WTC11 (cell line): ENCODE measurements at regions not wholly inside any gene's neighbourhood (a gene's known extent, or its start where the extent isn't known, plus 50 kb on each side); places are given as distances from the start of the nearest gene placed in this dataset.

Experiments
- CREB1 ChIP-seq: sonication (generic); formaldehyde crosslinking; IDR thresholded peaks from 2 replicates; pipeline ENCODE4 v1.8.0; 2023; ENCODE audit warnings: mild to moderate bottlenecking, missing genetic modification reagents
- FOXP1 ChIP-seq: sonication (generic); formaldehyde crosslinking; IDR thresholded peaks from 2 replicates; pipeline ENCODE4 v1.8.0; 2022; ENCODE audit warnings: missing genetic modification reagents, mild to moderate bottlenecking, moderate library complexity, borderline replicate concordance
- MYBL2 ChIP-seq: sonication (generic); formaldehyde crosslinking; IDR thresholded peaks from 2 replicates; pipeline ENCODE4 v1.8.1; 2023; ENCODE audit warnings: mild to moderate bottlenecking, moderate library complexity, missing genetic modification reagents
- TP53 ChIP-seq: sonication (generic); formaldehyde crosslinking; IDR thresholded peaks from 2 replicates; pipeline ENCODE4 v1.8.1; 2023; ENCODE audit warnings: mild to moderate bottlenecking, missing genetic modification reagents
- ZNF416 ChIP-seq: fragments of 250-450 bp; sonication (Bioruptor Pico); IDR thresholded peaks from 2 replicates; pipeline ENCODE4 v1.9.0; 2021; ENCODE audit warnings: mild to moderate bottlenecking, inconsistent platforms
- TF ChIP-seq, protein P1 (sequence below): sonication (generic); formaldehyde crosslinking; IDR thresholded peaks from 2 replicates; pipeline ENCODE4 v1.8.1; 2022; ENCODE audit warnings: low read depth, mild to moderate bottlenecking, moderate library complexity, missing genetic modification reagents, borderline replicate concordance
- TF ChIP-seq, protein P2 (sequence below): sonication (generic); formaldehyde crosslinking; IDR thresholded peaks from 2 replicates; pipeline ENCODE4 v1.8.1; 2023; ENCODE audit warnings: mild to moderate bottlenecking, moderate library complexity, missing genetic modification reagents
- TF ChIP-seq, protein P3 (sequence below): sonication (generic); formaldehyde crosslinking; IDR thresholded peaks from 2 replicates; pipeline ENCODE4 v1.8.1; 2023; ENCODE audit warnings: mild to moderate bottlenecking, missing genetic modification reagents, borderline replicate concordance
- TF ChIP-seq, protein P4 (sequence below): fragments of 200-600 bp; IDR thresholded peaks from 2 replicates; pipeline ENCODE4 v1.8.0; 2022; ENCODE audit warnings: antibody characterized with exemption
- TF ChIP-seq, protein P5 (sequence below): sonication (generic); formaldehyde crosslinking; IDR thresholded peaks from 2 replicates; pipeline ENCODE4 v1.8.1; 2022; ENCODE audit warnings: missing genetic modification reagents, borderline replicate concordance
- TF ChIP-seq, protein P6 (sequence below): sonication (generic); formaldehyde crosslinking; conservative IDR thresholded peaks from 2 replicates; pipeline ENCODE4 v1.8.1; 2022; ENCODE audit warnings: mild to moderate bottlenecking, missing genetic modification reagents
- TF ChIP-seq, protein P7 (sequence below): sonication (generic); formaldehyde crosslinking; IDR thresholded peaks from 2 replicates; pipeline ENCODE4 v1.8.0; 2022; ENCODE audit warnings: mild to moderate bottlenecking, missing genetic modification reagents

DNA sequence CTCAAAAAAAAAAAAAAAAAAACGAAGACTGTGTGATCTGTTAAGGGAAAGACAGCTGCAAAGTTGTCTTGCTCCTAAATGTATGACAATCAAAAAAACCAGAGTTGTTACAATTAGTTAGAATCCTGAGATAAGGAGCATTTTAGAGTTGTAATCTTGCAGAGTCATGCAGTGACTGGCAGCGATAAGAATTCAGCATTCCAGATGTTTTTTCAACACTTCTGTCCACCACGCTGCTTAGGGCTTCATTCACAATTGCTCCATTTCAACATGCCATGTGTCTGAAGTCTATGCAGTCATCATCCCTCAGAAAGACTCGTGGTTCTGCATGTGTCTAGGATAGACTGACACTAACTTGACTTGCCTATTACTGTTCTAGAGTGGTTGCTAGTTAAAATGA lies 102.4 kb upstream of the BACE2 start:
- TF ChIP-seq, protein P1, sequence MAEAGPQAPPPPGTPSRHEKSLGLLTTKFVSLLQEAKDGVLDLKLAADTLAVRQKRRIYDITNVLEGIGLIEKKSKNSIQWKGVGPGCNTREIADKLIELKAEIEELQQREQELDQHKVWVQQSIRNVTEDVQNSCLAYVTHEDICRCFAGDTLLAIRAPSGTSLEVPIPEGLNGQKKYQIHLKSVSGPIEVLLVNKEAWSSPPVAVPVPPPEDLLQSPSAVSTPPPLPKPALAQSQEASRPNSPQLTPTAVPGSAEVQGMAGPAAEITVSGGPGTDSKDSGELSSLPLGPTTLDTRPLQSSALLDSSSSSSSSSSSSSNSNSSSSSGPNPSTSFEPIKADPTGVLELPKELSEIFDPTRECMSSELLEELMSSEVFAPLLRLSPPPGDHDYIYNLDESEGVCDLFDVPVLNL (CRISPR knock-in tag): no peak
- TF ChIP-seq, protein P2, sequence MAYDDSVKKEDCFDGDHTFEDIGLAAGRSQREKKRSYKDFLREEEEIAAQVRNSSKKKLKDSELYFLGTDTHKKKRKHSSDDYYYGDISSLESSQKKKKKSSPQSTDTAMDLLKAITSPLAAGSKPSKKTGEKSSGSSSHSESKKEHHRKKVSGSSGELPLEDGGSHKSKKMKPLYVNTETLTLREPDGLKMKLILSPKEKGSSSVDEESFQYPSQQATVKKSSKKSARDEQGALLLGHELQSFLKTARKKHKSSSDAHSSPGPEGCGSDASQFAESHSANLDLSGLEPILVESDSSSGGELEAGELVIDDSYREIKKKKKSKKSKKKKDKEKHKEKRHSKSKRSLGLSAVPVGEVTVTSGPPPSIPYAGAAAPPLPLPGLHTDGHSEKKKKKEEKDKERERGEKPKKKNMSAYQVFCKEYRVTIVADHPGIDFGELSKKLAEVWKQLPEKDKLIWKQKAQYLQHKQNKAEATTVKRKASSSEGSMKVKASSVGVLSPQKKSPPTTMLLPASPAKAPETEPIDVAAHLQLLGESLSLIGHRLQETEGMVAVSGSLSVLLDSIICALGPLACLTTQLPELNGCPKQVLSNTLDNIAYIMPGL (CRISPR knock-in tag): no peak
- TF ChIP-seq, protein P3, sequence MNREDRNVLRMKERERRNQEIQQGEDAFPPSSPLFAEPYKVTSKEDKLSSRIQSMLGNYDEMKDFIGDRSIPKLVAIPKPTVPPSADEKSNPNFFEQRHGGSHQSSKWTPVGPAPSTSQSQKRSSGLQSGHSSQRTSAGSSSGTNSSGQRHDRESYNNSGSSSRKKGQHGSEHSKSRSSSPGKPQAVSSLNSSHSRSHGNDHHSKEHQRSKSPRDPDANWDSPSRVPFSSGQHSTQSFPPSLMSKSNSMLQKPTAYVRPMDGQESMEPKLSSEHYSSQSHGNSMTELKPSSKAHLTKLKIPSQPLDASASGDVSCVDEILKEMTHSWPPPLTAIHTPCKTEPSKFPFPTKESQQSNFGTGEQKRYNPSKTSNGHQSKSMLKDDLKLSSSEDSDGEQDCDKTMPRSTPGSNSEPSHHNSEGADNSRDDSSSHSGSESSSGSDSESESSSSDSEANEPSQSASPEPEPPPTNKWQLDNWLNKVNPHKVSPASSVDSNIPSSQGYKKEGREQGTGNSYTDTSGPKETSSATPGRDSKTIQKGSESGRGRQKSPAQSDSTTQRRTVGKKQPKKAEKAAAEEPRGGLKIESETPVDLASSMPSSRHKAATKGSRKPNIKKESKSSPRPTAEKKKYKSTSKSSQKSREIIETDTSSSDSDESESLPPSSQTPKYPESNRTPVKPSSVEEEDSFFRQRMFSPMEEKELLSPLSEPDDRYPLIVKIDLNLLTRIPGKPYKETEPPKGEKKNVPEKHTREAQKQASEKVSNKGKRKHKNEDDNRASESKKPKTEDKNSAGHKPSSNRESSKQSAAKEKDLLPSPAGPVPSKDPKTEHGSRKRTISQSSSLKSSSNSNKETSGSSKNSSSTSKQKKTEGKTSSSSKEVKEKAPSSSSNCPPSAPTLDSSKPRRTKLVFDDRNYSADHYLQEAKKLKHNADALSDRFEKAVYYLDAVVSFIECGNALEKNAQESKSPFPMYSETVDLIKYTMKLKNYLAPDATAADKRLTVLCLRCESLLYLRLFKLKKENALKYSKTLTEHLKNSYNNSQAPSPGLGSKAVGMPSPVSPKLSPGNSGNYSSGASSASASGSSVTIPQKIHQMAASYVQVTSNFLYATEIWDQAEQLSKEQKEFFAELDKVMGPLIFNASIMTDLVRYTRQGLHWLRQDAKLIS: no peak
- TF ChIP-seq, protein P4, sequence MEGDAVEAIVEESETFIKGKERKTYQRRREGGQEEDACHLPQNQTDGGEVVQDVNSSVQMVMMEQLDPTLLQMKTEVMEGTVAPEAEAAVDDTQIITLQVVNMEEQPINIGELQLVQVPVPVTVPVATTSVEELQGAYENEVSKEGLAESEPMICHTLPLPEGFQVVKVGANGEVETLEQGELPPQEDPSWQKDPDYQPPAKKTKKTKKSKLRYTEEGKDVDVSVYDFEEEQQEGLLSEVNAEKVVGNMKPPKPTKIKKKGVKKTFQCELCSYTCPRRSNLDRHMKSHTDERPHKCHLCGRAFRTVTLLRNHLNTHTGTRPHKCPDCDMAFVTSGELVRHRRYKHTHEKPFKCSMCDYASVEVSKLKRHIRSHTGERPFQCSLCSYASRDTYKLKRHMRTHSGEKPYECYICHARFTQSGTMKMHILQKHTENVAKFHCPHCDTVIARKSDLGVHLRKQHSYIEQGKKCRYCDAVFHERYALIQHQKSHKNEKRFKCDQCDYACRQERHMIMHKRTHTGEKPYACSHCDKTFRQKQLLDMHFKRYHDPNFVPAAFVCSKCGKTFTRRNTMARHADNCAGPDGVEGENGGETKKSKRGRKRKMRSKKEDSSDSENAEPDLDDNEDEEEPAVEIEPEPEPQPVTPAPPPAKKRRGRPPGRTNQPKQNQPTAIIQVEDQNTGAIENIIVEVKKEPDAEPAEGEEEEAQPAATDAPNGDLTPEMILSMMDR: no peak
- TF ChIP-seq MYBL2 (CRISPR knock-in tag) (no peak), TP53 (CRISPR knock-in tag) (no peak), CREB1 (no peak), FOXP1 (CRISPR knock-in tag) (no peak), ZNF416 (no peak)
- TF ChIP-seq, protein P5, sequence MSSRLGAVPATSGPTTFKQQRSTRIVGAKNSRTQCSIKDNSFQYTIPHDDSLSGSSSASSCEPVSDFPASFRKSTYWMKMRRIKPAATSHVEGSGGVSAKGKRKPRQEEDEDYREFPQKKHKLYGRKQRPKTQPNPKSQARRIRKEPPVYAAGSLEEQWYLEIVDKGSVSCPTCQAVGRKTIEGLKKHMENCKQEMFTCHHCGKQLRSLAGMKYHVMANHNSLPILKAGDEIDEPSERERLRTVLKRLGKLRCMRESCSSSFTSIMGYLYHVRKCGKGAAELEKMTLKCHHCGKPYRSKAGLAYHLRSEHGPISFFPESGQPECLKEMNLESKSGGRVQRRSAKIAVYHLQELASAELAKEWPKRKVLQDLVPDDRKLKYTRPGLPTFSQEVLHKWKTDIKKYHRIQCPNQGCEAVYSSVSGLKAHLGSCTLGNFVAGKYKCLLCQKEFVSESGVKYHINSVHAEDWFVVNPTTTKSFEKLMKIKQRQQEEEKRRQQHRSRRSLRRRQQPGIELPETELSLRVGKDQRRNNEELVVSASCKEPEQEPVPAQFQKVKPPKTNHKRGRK (CRISPR knock-in tag): no peak
- TF ChIP-seq, protein P6, sequence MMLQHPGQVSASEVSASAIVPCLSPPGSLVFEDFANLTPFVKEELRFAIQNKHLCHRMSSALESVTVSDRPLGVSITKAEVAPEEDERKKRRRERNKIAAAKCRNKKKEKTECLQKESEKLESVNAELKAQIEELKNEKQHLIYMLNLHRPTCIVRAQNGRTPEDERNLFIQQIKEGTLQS (CRISPR knock-in tag): no peak
- TF ChIP-seq, protein P7, sequence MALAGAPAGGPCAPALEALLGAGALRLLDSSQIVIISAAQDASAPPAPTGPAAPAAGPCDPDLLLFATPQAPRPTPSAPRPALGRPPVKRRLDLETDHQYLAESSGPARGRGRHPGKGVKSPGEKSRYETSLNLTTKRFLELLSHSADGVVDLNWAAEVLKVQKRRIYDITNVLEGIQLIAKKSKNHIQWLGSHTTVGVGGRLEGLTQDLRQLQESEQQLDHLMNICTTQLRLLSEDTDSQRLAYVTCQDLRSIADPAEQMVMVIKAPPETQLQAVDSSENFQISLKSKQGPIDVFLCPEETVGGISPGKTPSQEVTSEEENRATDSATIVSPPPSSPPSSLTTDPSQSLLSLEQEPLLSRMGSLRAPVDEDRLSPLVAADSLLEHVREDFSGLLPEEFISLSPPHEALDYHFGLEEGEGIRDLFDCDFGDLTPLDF (CRISPR knock-in tag): no peak
